Cardiac fibroblast (primary cell): ENCODE measurements at regions not wholly inside any gene's neighbourhood (a gene's known extent, or its start where the extent isn't known, plus 50 kb on each side); places are given as distances from the start of the nearest gene placed in this dataset.
A peak's percentile ranks its signal among the peaks of the same experiment; 100 is the strongest.

Experiments used
- DNase-seq, 2 donors: peaks; one replicate each; pipeline versions ENCODE4 v3.0.0 to v3.0.0-alpha.2; 2010; ENCODE audit warnings: low read depth in 2 of 2
- H3K4me3 ChIP-seq, 2 donors: replicated peaks in 1 of 2; 1 replicate in 1 of 2; 2 replicates in 1 of 2; pipeline ENCODE4 v1.5.1; 2011; ENCODE audit warnings: low read depth in 2 of 2, low read length in 2 of 2, mild to moderate bottlenecking in 2 of 2, moderate library complexity in 1 of 2
- CTCF ChIP-seq: IDR thresholded peaks from one replicate; pipeline ENCODE4 v1.5.1; 2011; ENCODE audit warnings: low read depth, mild to moderate bottlenecking, low read length, inconsistent platforms

GRCh38 chr6:9521152-9521530, 893.7 kb downstream of the TFAP2A start:
- no peak for TF ChIP-seq CTCF
- no peak for DNase-seq
- H3K4me3 ChIP-seq, result no peak overlapping the region

- no peak for TF ChIP-seq CTCF
- DNase-seq, result peak; percentile 81 to 83
Observed at GRCh38 chr6:9520417-9521151, 894.3 kb downstream of the TFAP2A start.

DNA sequence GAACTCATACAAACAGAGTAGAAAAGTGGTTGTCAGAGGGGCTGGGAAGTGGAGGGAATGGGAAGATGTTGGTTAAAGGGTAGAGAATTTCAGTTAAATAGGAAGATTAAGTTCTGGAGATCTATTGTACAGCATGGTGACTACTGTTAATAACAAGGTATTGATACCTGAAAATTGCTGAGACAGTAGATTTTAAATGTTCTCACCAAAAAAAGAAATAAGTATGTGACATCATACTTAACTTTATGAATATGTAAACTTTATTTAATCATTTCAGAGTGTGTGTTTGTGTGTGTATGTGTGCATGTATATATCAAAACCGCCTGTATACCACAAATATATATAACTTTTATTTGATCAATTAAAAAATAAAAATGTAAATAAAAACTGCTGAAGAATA, 896.4 kb downstream of the TFAP2A start:
- no peak overlapping the region for H3K4me3 ChIP-seq
- TF ChIP-seq CTCF, result no peak
- DNase-seq, result no peak

More at GRCh38 chr6:9520417-9521151, 894.3 kb downstream of the TFAP2A start:
- H3K4me3 ChIP-seq, result no peak overlapping the region

- H3K4me3 ChIP-seq, result no peak overlapping the region
- no peak for DNase-seq
- no peak for TF ChIP-seq CTCF
Observed at GRCh38 chr6:9517806-9518205, 897.1 kb downstream of the TFAP2A start.

- peak; percentile 64 to 78 for DNase-seq
- TF ChIP-seq CTCF, result no peak
- H3K4me3 ChIP-seq, result no peak overlapping the region
Observed at GRCh38 chr6:9515633-9516606, 899.0 kb downstream of the TFAP2A start.

DNA sequence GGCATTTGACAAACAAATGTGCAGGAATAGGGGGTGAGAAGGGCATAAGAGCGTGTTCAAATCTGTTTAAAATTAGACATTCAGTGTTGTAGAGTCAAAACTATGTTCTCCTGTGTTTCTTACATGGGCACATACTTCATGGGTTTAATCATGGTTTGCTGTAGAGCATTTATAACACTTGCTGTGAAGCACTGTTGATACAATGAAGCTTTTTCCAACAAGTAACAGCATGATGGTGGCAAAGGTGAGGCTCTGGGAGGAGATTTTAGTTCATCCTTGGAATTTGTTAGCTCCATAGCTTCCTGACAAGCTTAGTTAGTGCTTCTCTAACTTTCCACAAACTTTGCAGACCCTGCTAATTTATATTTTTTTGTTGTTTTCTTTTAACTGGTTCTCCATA, 900.7 kb downstream of the TFAP2A start:
- DNase-seq, result no peak
- no peak for TF ChIP-seq CTCF
- H3K4me3 ChIP-seq, result no peak overlapping the region
